Activated CD4-positive, alpha-beta T cell treated with anti-CD3 and anti-CD28 coated beads, Interleukin-2, amount 10 ng/mL, durations not matched to agents 7 days and 5 days (primary cell): ENCODE measurements at regions not wholly inside any gene's neighbourhood (a gene's known extent, or its start where the extent isn't known, plus 50 kb on each side); places are given as distances from the start of the nearest gene placed in this dataset.
A peak's percentile ranks its signal among the peaks of the same experiment; 100 is the strongest.

ENCODE experiments used
- CTCF ChIA-PET: fragments of 350-600 bp; sonication (Branson Sonifier 250); formaldehyde crosslinking; loops from one replicate; lab custom pipeline; 2021; ENCODE audit warnings: antibody characterized with exemption; lab: Charles Lee
- POLR2A ChIA-PET: fragments of 350-600 bp; sonication (Branson Sonifier 250); formaldehyde crosslinking; loops from one replicate; lab custom pipeline; 2021; ENCODE audit warnings: antibody characterized with exemption; lab: Charles Lee
- DNase-seq: peaks from one replicate; pipeline ENCODE4 v3.0.0-alpha.2; 2020
- H3K27ac Mint-ChIP-seq: one replicate; pipeline ENCODE4 v1.8.0; 2021; ENCODE audit warnings: mild to moderate bottlenecking, moderate library complexity, mixed read lengths
- H3K27me3 Mint-ChIP-seq: one replicate; pipeline ENCODE4 v1.8.0; 2021; ENCODE audit warnings: mixed read lengths
- H3K36me3 Mint-ChIP-seq: one replicate; pipeline ENCODE4 v1.8.0; 2021; ENCODE audit warnings: low read depth, mixed read lengths
- H3K4me1 Mint-ChIP-seq: one replicate; pipeline ENCODE4 v1.8.0; 2021; ENCODE audit warnings: mixed read lengths
- H3K4me3 Mint-ChIP-seq: one replicate; pipeline ENCODE4 v1.8.0; 2021; ENCODE audit warnings: mild to moderate bottlenecking, moderate library complexity, mixed read lengths
- H3K9me3 Mint-ChIP-seq: one replicate; pipeline ENCODE4 v1.8.0; 2021; ENCODE audit warnings: mixed read lengths

DNA sequence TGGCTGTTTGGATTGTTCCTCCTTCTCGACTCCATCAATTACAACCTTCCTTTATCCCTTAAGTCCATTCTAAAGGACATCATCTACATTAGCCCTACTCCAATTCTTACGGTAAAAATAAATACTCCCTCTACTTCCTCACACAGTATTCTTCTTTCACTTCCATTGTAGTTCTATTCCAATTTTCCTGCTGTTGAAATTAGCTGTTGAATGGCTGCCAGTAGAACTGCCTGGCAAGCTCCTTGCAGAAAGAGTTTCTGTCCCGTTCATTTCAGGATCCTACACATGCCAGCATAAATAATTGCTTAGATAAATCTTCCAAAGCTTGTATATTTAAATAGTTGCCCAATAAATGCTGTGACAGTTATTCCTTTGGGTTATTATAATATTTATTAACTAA is 459.3 kb upstream of the TRIB2 start:
- Mint-ChIP-seq H3K4me3 (no peak overlapping the region), H3K27ac (no peak overlapping the region), H3K27me3 (peaks cover 13% of the 10 kb centered on the region), H3K4me1 (no peaks in the 10 kb centered on the region), H3K36me3 (no peaks in the 10 kb centered on the region), H3K9me3 (peaks cover 3% of the 10 kb centered on the region)
- ChIA-PET POLR2A (no interaction called here), CTCF (no interaction called here)
- no peak for DNase-seq

DNA sequence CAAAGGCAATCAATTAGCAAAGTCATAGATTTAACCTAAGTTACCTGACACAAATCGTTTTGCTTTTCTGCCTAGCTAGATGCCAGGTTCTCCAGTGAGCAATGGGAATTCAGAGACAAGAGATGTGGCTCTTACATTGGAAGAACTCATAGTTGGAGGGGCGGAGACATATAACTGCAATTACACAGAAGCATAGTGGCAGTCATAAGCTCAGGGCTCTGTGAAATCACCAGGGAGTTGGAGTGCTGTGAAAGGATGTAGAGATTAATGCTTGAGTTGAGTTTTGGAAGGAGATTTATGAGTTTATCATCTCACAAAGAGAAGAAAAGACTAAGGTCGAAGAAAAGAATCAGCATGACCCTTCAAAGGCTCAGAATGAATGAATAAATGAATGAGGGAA is 457.2 kb upstream of the TRIB2 start:
- peaks cover 3% of the 10 kb centered on the region for H3K9me3 Mint-ChIP-seq
- H3K4me1 Mint-ChIP-seq = peaks cover 4% of the 10 kb centered on the region
- ChIA-PET CTCF (no interaction called here), POLR2A (no interaction called here)
- H3K27ac Mint-ChIP-seq = no peak overlapping the region
- no peak overlapping the region for H3K4me3 Mint-ChIP-seq
- H3K36me3 Mint-ChIP-seq = no peaks in the 10 kb centered on the region
- H3K27me3 Mint-ChIP-seq = peaks cover 13% of the 10 kb centered on the region
- no peak for DNase-seq

- CTCF ChIA-PET = interaction anchor here (0.6 kb wide), 1 partner anchor 453 kb away, joined by 4 read pairs; no protein-coding TSS in a partner anchor
- no peaks in the 10 kb centered on the region for H3K36me3 Mint-ChIP-seq
Measured at GRCh38 chr2:12261986-12262680, 454.6 kb upstream of the TRIB2 start.

DNA sequence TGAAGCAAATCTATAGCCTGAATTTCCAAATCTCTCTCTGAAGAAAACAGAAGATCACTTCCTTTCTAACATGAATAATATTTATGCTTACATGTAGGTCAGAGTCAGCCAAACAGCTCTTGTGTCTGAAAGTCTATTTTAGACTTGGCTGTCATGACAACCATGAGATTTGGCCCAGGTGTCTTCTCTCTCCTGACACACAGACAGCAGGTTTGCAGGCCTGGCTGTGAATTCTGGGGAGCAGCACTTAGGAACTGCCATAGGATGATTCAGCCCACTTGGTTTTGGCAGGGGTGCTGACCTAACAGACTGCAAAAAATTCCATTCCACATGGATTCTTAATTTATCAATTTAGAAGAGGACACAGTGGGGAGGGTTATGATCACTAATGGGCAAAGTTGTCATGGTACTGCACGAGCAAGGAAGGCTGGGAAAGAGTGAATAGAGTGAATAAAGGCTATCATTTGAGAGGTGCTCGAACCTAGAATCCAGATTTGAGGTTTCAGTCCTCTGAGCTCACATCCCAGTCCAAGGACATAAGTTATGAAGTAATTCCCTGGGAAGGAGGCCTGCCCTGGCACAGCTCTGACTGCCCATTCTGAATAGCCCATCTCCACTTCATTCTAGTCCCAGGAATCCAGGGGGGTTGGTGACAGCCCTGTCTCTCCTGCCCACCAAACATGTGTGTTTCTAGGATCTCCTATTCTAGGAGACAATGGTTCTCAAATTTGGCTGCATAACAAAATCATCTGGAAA is 453.9 kb upstream of the TRIB2 start:
- H3K4me3 Mint-ChIP-seq = no peak overlapping the region

More at GRCh38 chr2:12261986-12262680, 454.6 kb upstream of the TRIB2 start:
- Mint-ChIP-seq H3K27ac (no peak overlapping the region), H3K4me1 (peaks cover 9% of the 10 kb centered on the region), H3K4me3 (no peak overlapping the region), H3K9me3 (peaks cover 8% of the 10 kb centered on the region), H3K27me3 (peaks cover 4% of the 10 kb centered on the region)
- POLR2A ChIA-PET = no interaction called here
- no peak for DNase-seq

GRCh38 chr2:12263730-12264129 is 453.0 kb upstream of the TRIB2 start:
- CTCF ChIA-PET = no interaction called here
- H3K4me1 Mint-ChIP-seq = peaks cover 9% of the 10 kb centered on the region
- POLR2A ChIA-PET = no interaction called here
- H3K9me3 Mint-ChIP-seq = peaks cover 8% of the 10 kb centered on the region
- no peak overlapping the region for H3K27ac Mint-ChIP-seq
- H3K27me3 Mint-ChIP-seq = peaks cover 4% of the 10 kb centered on the region
- H3K36me3 Mint-ChIP-seq = no peaks in the 10 kb centered on the region
- no peak overlapping the region for H3K4me3 Mint-ChIP-seq
- no peak for DNase-seq

More for the DNA sequence above, 453.9 kb upstream of the TRIB2 start:
- ChIA-PET POLR2A (no interaction called here), CTCF (no interaction called here)
- Mint-ChIP-seq H3K4me1 (peaks cover 9% of the 10 kb centered on the region), H3K27me3 (peaks cover 4% of the 10 kb centered on the region), H3K9me3 (peaks cover 8% of the 10 kb centered on the region), H3K36me3 (no peaks in the 10 kb centered on the region), H3K27ac (no peak overlapping the region)
- DNase-seq = no peak

GRCh38 chr2:12264146-12264545 is 452.6 kb upstream of the TRIB2 start:
- no peaks in the 10 kb centered on the region for H3K36me3 Mint-ChIP-seq
- CTCF ChIA-PET = no interaction called here
- H3K27ac Mint-ChIP-seq = no peak overlapping the region
- DNase-seq = no peak
- peaks cover 8% of the 10 kb centered on the region for H3K9me3 Mint-ChIP-seq
- H3K27me3 Mint-ChIP-seq = peaks cover 4% of the 10 kb centered on the region
- no peak overlapping the region for H3K4me3 Mint-ChIP-seq
- POLR2A ChIA-PET = no interaction called here
- peaks cover 9% of the 10 kb centered on the region for H3K4me1 Mint-ChIP-seq

DNA sequence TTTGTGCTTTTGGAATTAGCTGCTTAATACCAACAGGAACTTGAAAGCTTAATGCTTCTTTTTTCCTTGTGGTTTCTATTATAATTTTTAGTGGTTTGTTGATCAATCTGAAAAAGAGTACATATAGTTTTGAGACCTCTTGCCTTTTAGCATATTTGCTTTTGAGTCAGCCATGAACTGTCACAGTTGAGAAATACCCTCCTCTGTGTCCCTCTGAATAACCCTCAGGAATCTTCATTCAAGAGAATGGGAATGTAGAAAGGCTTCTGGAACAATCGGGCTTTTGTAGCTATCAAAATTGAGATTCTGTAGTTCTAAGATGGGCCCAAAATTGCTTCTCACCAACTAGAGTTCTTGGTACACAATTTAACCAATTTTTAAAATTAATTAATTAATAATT is 451.1 kb upstream of the TRIB2 start:
- DNase-seq = no peak
- Mint-ChIP-seq H3K4me1 (peaks cover 9% of the 10 kb centered on the region), H3K9me3 (peaks cover 5% of the 10 kb centered on the region), H3K27me3 (peaks cover 6% of the 10 kb centered on the region), H3K4me3 (no peak overlapping the region), H3K36me3 (no peaks in the 10 kb centered on the region), H3K27ac (no peak overlapping the region)
- CTCF ChIA-PET = no interaction called here
- POLR2A ChIA-PET = no interaction called here

- ChIA-PET CTCF (no interaction called here), POLR2A (no interaction called here)
- Mint-ChIP-seq H3K4me1 (peaks cover 18% of the 10 kb centered on the region), H3K4me3 (no peak overlapping the region), H3K27ac (no peak overlapping the region), H3K27me3 (peaks cover 8% of the 10 kb centered on the region), H3K9me3 (peaks cover 5% of the 10 kb centered on the region), H3K36me3 (peaks cover 2% of the 10 kb centered on the region)
- no peak for DNase-seq
Measured at GRCh38 chr2:12267042-12267441, 449.7 kb upstream of the TRIB2 start.

GRCh38 chr2:12269041-12269972 is 447.4 kb upstream of the TRIB2 start:
- ChIA-PET CTCF (no interaction called here), POLR2A (no interaction called here)
- peaks cover 5% of the 10 kb centered on the region for H3K9me3 Mint-ChIP-seq
- DNase-seq = no peak
- no peak overlapping the region for H3K27ac Mint-ChIP-seq
- no peak overlapping the region for H3K4me3 Mint-ChIP-seq
- H3K36me3 Mint-ChIP-seq = peaks cover 2% of the 10 kb centered on the region
- peaks cover 8% of the 10 kb centered on the region for H3K27me3 Mint-ChIP-seq
- H3K4me1 Mint-ChIP-seq = peaks cover 21% of the 10 kb centered on the region

DNA sequence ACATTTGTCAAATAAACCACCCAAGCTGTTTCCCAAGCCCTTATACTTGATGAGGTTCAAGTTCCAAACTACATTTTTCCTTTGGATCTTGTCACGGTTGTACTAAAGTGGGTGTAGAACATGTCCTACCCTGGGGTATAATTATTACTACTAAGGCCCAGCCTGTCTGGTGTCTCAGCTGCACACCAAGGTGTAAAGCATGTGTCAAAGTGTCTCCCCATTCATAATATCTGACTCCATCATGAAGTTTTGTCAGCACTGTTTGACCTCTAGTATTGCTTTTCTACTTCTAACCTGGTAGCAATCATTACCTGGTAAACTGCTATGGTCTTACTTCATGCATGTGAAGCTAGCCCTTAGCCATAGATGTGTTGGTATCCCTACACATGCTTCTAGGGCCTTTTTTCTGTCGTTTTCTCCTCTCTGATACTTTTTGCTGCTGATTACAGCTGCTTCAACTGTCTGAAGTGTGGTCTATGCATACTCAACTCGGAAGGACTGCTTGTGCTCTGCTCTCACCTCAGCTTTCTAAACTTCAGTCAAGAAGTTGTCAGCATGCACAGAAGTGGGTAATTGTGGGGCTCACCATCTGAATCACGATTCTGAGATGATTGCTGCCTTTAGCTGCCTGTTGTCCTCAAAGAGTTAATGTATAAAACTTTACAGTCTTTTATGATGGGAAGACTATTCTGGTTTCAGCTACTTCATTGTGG is 445.7 kb upstream of the TRIB2 start:
- ChIA-PET POLR2A (no interaction called here), CTCF (interaction anchor here (0.5 kb wide), 1 partner anchor 36 kb away, joined by 4 read pairs; no protein-coding TSS in a partner anchor)
- Mint-ChIP-seq H3K36me3 (peaks cover 5% of the 10 kb centered on the region), H3K27me3 (peaks cover 13% of the 10 kb centered on the region), H3K9me3 (peaks cover 7% of the 10 kb centered on the region), H3K4me3 (peak overlapping the region; percentile 35), H3K27ac (peak overlapping the region; percentile 50), H3K4me1 (peaks cover 17% of the 10 kb centered on the region)
- DNase-seq = no peak

DNA sequence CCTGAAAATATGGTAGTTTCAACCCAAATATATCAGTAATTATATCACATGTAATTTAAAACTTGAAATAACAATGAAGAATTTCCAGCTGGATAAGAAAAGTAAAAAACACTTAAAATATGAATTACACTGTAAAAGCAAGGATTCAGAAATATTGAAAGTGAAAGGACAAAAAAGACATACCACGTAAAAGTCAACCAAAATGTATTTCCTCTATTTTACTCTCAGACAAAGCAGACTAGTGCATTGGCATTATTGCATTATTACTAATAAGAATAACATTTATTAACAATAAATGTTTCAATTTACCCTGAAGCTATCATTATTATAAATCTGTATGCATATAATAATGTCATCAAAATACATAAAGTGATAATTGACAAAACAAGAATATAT is 445.1 kb upstream of the TRIB2 start:
- DNase-seq = no peak
- Mint-ChIP-seq H3K4me1 (peaks cover 15% of the 10 kb centered on the region), H3K27ac (peak overlapping the region; percentile 50), H3K27me3 (peaks cover 15% of the 10 kb centered on the region), H3K9me3 (peaks cover 5% of the 10 kb centered on the region), H3K4me3 (peak overlapping the region; percentile 35), H3K36me3 (peaks cover 5% of the 10 kb centered on the region)
- ChIA-PET CTCF (interaction anchor here (0.5 kb wide), 1 partner anchor 37 kb away, joined by 4 read pairs; no protein-coding TSS in a partner anchor), POLR2A (interaction anchor here (0.6 kb wide), 1 partner anchor 446 kb away, joined by 4 read pairs; no protein-coding TSS in a partner anchor)

DNA sequence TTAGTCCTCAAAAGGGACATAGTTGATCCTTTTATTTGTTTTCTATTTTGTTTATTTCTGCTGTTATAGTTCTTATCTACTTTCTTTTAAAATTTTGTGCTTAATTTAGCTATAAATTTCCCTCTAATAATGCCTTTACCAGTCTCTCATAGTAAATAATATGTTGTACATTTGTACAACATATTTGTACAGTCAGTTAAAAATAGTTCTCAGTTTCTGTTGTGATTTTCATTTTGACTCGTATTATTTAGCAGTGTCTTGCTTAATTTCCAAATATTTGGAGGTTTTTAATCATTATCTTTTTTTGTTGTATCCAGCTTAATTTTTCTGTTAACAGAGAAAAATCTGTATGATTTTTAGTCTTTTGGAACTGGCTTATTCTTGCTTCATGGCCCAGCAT is 443.6 kb upstream of the TRIB2 start:
- peaks cover 5% of the 10 kb centered on the region for H3K36me3 Mint-ChIP-seq
- H3K9me3 Mint-ChIP-seq = peaks cover 5% of the 10 kb centered on the region
- H3K4me3 Mint-ChIP-seq = no peak overlapping the region
- H3K27me3 Mint-ChIP-seq = peaks cover 26% of the 10 kb centered on the region
- ChIA-PET CTCF (no interaction called here), POLR2A (no interaction called here)
- peaks cover 18% of the 10 kb centered on the region for H3K4me1 Mint-ChIP-seq
- DNase-seq = no peak
- no peak overlapping the region for H3K27ac Mint-ChIP-seq
